SKM-1 (cell line): ENCODE measurements at regions not wholly inside any gene's neighbourhood (a gene's known extent, or its start where the extent isn't known, plus 50 kb on each side); places are given as distances from the start of the nearest gene placed in this dataset.
A peak's percentile ranks its signal among the peaks of the same experiment; 100 is the strongest.

Source experiments
- DNase-seq: peaks from one replicate; lab custom pipeline; 2025; ENCODE audit not compliant: unreplicated experiment; lab: John Stamatoyannopoulos, UW

GRCh38 chr2:136062066-136062837 is 55.7 kb downstream of the CXCR4 start:
- DNase-seq: no peak

GRCh38 chr2:136060416-136060815 is 57.5 kb downstream of the CXCR4 start:
- no peak for DNase-seq

GRCh38 chr2:136059036-136059472 is 58.9 kb downstream of the CXCR4 start:
- DNase-seq: no peak

- no peak for DNase-seq
Observed at GRCh38 chr2:136058262-136058661, 59.7 kb downstream of the CXCR4 start.

GRCh38 chr2:136057802-136058140 is 60.2 kb downstream of the CXCR4 start:
- peak; percentile 29 for DNase-seq

GRCh38 chr2:136057023-136057801 is 60.7 kb downstream of the CXCR4 start:
- DNase-seq: no peak

- no peak for DNase-seq
Observed at GRCh38 chr2:136055929-136056688, 61.8 kb downstream of the CXCR4 start.

GRCh38 chr2:136054856-136055255 is 63.1 kb downstream of the CXCR4 start:
- no peak for DNase-seq

DNA sequence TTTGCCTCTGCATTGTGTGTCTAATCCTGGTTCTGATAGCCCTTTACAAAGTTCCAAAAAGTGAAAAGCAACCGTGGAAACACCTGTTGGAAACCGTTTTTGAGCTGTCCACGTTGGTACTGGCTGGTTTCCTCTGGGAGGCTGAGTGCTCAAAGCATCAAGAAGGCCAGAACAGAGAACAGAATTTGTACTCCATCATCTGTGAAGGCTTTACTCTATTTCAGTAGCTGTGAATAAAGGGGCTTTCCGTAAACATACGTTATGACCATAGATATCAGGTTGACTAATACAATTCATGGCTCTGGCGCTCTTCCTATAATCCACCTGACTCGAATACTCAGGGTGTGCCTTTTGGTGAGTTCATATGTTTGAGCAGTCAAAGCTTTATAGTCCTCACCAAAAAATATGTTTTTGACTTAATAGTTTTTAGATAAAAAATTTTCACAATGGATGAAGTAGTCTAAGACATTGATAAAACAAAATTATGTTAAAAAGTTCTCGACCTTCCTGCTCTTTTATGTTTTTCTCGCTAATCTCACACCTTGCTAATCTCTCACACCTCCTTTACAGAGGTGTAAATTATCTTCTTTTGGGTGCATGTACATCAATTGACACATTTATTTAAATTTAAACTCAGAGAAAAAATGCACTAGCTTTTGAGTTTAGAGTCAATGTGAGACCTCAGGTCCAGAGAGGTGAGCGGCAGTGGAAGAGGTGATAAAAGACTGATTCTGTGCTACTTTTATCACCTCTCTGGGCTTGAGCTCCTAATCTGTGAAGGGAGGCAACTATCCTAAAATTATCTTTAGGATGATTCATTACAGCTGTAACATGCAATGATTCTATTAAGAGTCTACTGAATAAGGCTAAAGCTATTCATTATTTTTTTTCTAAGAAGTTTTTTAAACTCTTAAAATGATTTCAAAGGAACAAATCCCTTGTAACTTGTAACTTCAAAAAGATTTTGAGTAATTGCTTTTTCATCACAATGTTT is 65.3 kb downstream of the CXCR4 start:
- no peak for DNase-seq

GRCh38 chr2:136051725-136052048 is 66.3 kb upstream of the DARS1 start:
- DNase-seq: no peak

DNA sequence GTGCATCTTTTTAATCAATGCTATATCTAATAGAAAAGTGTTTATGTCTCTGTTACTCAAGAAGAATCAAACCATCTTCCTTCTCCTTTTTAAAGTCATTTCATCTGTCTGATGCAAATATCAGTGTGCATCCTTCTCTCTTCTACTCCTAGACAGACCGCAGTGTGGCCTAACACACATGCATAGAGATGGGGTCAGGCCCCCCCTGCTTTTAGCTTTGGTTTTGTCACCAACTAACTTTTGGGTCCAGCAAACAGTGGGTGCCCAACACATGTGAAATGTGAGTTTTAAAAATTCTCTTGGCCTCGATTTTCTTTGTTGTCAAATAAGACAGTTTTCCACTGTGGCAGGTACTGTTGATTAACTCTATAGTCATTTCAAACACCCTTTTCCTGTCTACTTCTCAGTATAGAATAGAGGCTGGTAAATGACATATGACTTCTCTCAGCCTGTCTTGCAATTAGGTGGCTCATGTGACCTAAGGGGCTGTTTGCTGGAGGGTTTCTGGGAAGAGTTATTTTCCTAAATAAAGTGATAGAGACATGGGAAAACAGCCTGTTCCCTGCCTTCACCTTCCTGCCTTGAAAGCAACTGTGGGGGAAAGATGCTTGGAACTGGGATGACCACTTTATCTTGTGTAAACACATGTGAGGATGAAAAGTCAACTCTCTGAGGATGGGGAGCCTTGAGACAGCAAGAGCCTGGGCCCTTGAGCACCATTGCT is 65.7 kb upstream of the DARS1 start:
- DNase-seq: no peak

GRCh38 chr2:136049991-136050920 is 64.8 kb upstream of the DARS1 start:
- DNase-seq: no peak

- no peak for DNase-seq
Observed at GRCh38 chr2:136049011-136049742, 63.8 kb upstream of the DARS1 start.

GRCh38 chr2:136045835-136046570 is 60.6 kb upstream of the DARS1 start:
- DNase-seq: no peak

GRCh38 chr2:136045344-136045743 is 59.9 kb upstream of the DARS1 start:
- DNase-seq: no peak
